Suprapubic skin (tissue), 4 donors: ENCODE measurements at regions not wholly inside any gene's neighbourhood (a gene's known extent, or its start where the extent isn't known, plus 50 kb on each side); places are given as distances from the start of the nearest gene placed in this dataset.

Experiments used
- DNase-seq, 2 donors: peaks; one replicate each; pipeline ENCODE4 v3.0.0-alpha.2; 2019; ENCODE audit warnings: low spot score in 2 of 2
- H3K27ac ChIP-seq: fragments of 200-600 bp; sonication (generic); one replicate; pipeline ENCODE4 v1.5.1; 2019
- H3K27me3 ChIP-seq: fragments of 200-600 bp; sonication (generic); one replicate; pipeline ENCODE4 v1.5.1; 2019
- H3K36me3 ChIP-seq: fragments of 200-600 bp; sonication (generic); one replicate; pipeline ENCODE4 v1.5.1; 2019
- H3K4me1 ChIP-seq: fragments of 200-600 bp; sonication (generic); one replicate; pipeline ENCODE4 v1.5.1; 2019
- H3K4me3 ChIP-seq: fragments of 200-600 bp; sonication (generic); one replicate; pipeline ENCODE4 v1.5.1; 2019; ENCODE audit warnings: mild to moderate bottlenecking
- H3K9me3 ChIP-seq: fragments of 200-600 bp; sonication (generic); one replicate; pipeline ENCODE4 v1.5.1; 2019
- CTCF ChIP-seq, 2 donors: fragments of 200-600 bp in 1 of 2; fragments of 450-650 bp in 1 of 2; sonication (generic) in 1 of 2; IDR thresholded peaks; one replicate each; pipeline ENCODE4 v1.5.1; 2016 to 2019; ENCODE audit warnings: antibody characterized with exemption in 2 of 2, mild to moderate bottlenecking in 1 of 2, moderate library complexity in 1 of 2
- EP300 ChIP-seq: sonication (generic); formaldehyde crosslinking; IDR thresholded peaks from one replicate; pipeline ENCODE4 v1.6.1; 2017; ENCODE audit warnings: antibody characterized with exemption
- POLR2A ChIP-seq, 2 donors: fragments of 450-650 bp; IDR thresholded peaks; one replicate each; pipeline ENCODE4 v1.6.1; 2017; ENCODE audit warnings: antibody characterized with exemption in 2 of 2, mild to moderate bottlenecking in 2 of 2, moderate library complexity in 2 of 2
- POLR2AphosphoS5 ChIP-seq, 3 donors: sonication (generic); formaldehyde crosslinking; IDR thresholded peaks; one replicate each; pipeline ENCODE4 v1.6.1; 2017; ENCODE audit warnings: antibody characterized with exemption in 3 of 3
- WGBS: methylation state at CpG from one replicate; pipeline ENCODE4 v1.1.5; 2018; 5-methylcytosine and 5-hydroxymethylcytosine counted together

DNA sequence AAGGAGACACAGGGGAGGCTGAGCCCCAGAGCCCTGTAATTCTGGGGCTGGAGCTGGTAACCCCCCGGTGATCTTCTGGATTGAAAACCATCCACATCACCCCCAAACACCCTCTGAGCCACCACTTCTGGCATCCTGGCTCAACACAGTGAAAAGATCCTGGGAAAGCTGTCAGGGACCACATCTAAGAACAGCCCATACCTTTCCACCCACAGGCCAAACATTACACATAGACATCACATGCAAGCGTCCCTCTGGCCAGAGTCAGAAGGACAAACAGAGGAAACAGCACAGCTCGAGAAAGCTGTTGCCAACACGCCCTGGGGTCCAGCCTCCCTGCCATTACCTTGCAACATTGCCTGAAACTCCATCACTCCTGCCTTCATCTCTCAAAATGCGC lies 469.5 kb downstream of the SOX6 start:
- Histone ChIP-seq H3K9me3 (no peaks in the 10 kb centered on the region), H3K4me1 (peaks cover 3% of the 10 kb centered on the region), H3K4me3 (no peak overlapping the region), H3K36me3 (no peaks in the 10 kb centered on the region), H3K27ac (no peak overlapping the region), H3K27me3 (peaks cover 3% of the 10 kb centered on the region)
- DNase-seq: no peak
- WGBS: 69% methylated on average over 4 of the region's 5 CpGs
- TF ChIP-seq POLR2AphosphoS5 (IDR thresholded peaks at IDR 0.05) (no peak), CTCF (IDR thresholded peaks at IDR 0.05) (no peak), POLR2A (IDR thresholded peaks at IDR 0.05) (no peak), EP300 (no peak)

DNA sequence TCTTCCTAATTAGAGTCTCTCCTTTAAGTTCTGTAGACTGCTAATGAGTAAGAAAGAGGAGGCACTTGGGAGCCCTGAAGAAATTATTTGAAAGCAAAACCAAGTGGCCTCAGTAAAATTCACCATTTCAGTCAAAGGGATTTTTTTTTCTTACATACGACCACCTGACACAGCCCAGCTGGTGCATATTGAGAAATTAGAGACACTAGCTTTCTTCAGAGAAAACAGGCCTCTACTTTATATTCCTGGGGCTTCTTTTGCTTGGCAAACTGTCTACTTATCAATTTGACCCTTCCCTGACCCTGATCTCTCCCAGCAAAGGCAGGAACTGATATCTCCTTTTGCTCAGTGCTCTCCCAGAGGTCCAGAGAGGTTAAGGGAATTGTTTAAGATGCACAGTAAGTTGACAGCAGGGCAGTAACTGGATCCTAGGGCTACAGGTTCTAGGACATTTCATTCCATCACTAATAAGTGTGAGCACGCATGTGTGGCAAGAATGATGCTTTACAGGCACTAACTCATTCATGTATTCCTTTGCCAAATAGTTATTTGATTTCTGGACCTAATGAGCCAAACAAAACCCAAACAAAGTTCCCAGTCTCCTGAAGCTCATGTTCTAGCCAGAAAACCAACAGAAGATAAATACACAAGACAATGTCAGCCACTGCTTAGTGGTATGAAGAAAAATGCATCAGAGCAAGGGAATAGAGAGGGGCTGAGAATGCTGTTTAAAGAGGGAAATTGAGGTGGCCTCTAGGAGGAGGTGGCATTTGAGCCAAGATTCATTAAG lies 467.6 kb downstream of the SOX6 start:
- Histone ChIP-seq H3K4me3 (no peak overlapping the region), H3K9me3 (no peaks in the 10 kb centered on the region), H3K36me3 (no peaks in the 10 kb centered on the region), H3K27ac (no peak overlapping the region), H3K27me3 (peaks cover 3% of the 10 kb centered on the region), H3K4me1 (peaks cover 3% of the 10 kb centered on the region)
- TF ChIP-seq CTCF (IDR thresholded peaks at IDR 0.05) (no peak), EP300 (no peak), POLR2A (IDR thresholded peaks at IDR 0.05) (no peak)
- DNase-seq: no peak
- WGBS: 86% methylated on average over 2 of the region's 2 CpGs

- H3K4me1 ChIP-seq: peaks cover 3% of the 10 kb centered on the region
- no peaks in the 10 kb centered on the region for H3K9me3 ChIP-seq
- peaks cover 3% of the 10 kb centered on the region for H3K27me3 ChIP-seq
- WGBS: 67% methylated on average over 2 of the region's 2 CpGs
- no peaks in the 10 kb centered on the region for H3K36me3 ChIP-seq
- TF ChIP-seq POLR2A (IDR thresholded peaks at IDR 0.05): no peak
- TF ChIP-seq EP300: no peak
- TF ChIP-seq CTCF (IDR thresholded peaks at IDR 0.05): no peak
- TF ChIP-seq POLR2AphosphoS5 (IDR thresholded peaks at IDR 0.05): no peak
- H3K4me3 ChIP-seq: no peak overlapping the region
- DNase-seq: no peak
- H3K27ac ChIP-seq: no peak overlapping the region
These were observed 466.8 kb downstream of the SOX6 start for GRCh38 chr11:15889363-15890030.

DNA sequence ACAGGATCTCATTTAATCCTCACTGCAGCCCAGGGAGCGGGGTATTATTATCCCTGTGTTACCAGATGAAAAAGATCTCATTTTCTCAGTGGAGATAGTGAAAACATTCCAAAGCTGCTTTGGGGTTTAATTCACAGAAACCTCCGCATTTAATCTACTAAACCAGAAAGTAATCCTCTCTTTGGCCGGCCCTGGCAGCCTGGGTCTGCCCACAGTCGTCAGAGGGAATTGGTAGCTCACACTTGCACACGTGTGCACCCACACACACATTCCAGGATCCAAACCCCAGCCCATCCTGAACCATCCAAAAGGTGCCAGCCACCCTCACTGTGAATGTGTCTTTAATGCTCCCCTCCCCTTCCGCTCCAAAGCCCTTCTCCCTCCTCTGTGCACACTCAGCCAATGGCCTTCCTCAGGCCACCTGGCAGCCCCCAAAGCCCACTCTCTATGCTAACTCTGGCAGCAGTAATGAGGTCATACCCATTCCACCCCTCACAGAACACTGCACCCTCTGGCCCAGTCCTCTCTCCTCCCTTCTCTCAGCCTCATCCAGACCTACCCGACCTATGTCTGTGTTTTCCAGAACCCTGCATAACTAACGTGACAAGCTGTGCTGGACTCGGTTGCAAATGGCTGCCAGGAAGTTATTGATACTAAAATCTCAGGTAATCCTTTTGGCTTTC lies 466.2 kb downstream of the SOX6 start:
- WGBS: 74% methylated on average over 9 of the region's 9 CpGs
- DNase-seq: no peak
- Histone ChIP-seq H3K9me3 (no peaks in the 10 kb centered on the region), H3K27ac (no peak overlapping the region), H3K36me3 (no peaks in the 10 kb centered on the region), H3K27me3 (peaks cover 3% of the 10 kb centered on the region), H3K4me1 (no peaks in the 10 kb centered on the region), H3K4me3 (no peak overlapping the region)
- TF ChIP-seq POLR2AphosphoS5 (IDR thresholded peaks at IDR 0.05): no peak
- TF ChIP-seq EP300: no peak
- TF ChIP-seq CTCF (IDR thresholded peaks at IDR 0.05): no peak
- no peak for TF ChIP-seq POLR2A (IDR thresholded peaks at IDR 0.05)

DNA sequence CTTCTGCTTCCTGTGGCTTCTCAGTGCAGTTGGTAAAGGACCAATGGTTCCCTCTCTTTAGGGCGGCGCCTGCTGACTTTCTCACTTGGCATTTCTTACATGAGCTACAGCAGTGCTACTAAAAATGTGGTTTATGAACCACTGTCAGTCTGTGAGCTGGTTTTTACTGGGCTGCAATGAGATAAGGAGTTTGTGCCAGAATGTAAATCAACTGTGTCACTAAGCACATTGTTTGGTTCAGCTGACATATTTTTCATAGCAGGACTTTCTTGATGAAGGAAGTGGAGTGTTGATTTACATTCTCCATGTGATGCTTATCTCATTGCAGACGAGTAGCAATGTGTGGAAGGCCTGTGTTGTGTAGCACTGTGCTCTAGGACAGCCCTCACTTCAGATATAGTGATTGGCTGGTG lies 463.3 kb downstream of the SOX6 start:
- TF ChIP-seq POLR2A (IDR thresholded peaks at IDR 0.05) (no peak), CTCF (IDR thresholded peaks at IDR 0.05) (no peak), POLR2AphosphoS5 (IDR thresholded peaks at IDR 0.05) (no peak), EP300 (no peak)
- no peaks in the 10 kb centered on the region for H3K9me3 ChIP-seq

More for the DNA sequence above, 463.3 kb downstream of the SOX6 start:
- 43% methylated on average over 3 of the region's 3 CpGs for WGBS
- Histone ChIP-seq H3K4me1 (no peaks in the 10 kb centered on the region), H3K36me3 (no peaks in the 10 kb centered on the region), H3K27me3 (peaks cover 9% of the 10 kb centered on the region), H3K4me3 (no peak overlapping the region), H3K27ac (no peak overlapping the region)
- DNase-seq: no peak
